HepG2 (cell line): ENCODE measurements at regions not wholly inside any gene's neighbourhood (a gene's known extent, or its start where the extent isn't known, plus 50 kb on each side); places are given as distances from the start of the nearest gene placed in this dataset.

Experiments used
- ATAC-seq: fragments of 200-7000 bp; cut with Tn5 transposase; 3 replicates; pipeline ENCODE4 v1.9.1; 2020; ENCODE audit warnings: mild to moderate bottlenecking, moderate library complexity
- BruUV-seq: library from RNA; stranded (reverse); fragments of 400-500 nt; replicated peaks from 2 replicates; lab custom pipeline; 2021; lab: Mats Ljungman, UMichigan
- CTCF ChIA-PET: fragments of 300-600 bp; formaldehyde crosslinking; extraction: SDS; loops from one replicate; lab custom pipeline; 2021; ENCODE audit warnings: low total read pairs, inconsistent platforms, low intra/inter-chr PET ratio; lab: Yijun Ruan, JAX
- POLR2A ChIA-PET: fragments of 350-600 bp; sonication (Branson Sonifier 250); formaldehyde crosslinking; loops from one replicate; lab custom pipeline; 2020; ENCODE audit warnings: antibody characterized with exemption, inconsistent platforms; lab: Yijun Ruan, JAX
- DNase-seq: peaks from one replicate; pipeline ENCODE4 v3.0.0-alpha.2; 2015; ENCODE audit warnings: low spot score
- FAIRE-seq: peaks from 3 replicates; lab custom pipeline; 2011; peaks lifted over from hg19 to GRCh38; lab: Jason Lieb, UNC
- H2AFZ ChIP-seq: one replicate; pipeline ENCODE4 v1.6.1; 2011; ENCODE audit warnings: low read length, inconsistent platforms
- H3K27ac ChIP-seq: fragments of 300-600 bp; 3 replicates; pipeline ENCODE4 v1.8.0; 2011; ENCODE audit warnings: mixed run types, mild to moderate bottlenecking, mixed read lengths, low read length, inconsistent platforms; ENCODE audit not compliant: insufficient read depth; ENCODE audit errors: extremely low read length
- H3K27me3 ChIP-seq, 2 experiments: fragments of 200-600 bp in 1 of 2; 2 replicates in 1 of 2; 3 replicates in 1 of 2; pipeline versions ENCODE4 v1.6.0 to v1.8.0; 2011; ENCODE audit warnings: low read length in 2 of 2, mild to moderate bottlenecking in 2 of 2, moderate library complexity in 2 of 2, inconsistent platforms in 1 of 2; ENCODE audit not compliant: insufficient read depth in 2 of 2, control insufficient read depth in 1 of 2
- H3K36me3 ChIP-seq, 2 experiments: fragments of 200-600 bp in 1 of 2; replicated peaks in 1 of 2; 2 replicates in 1 of 2; 3 replicates in 1 of 2; pipeline versions ENCODE4 v1.5.1 to v1.8.0; 2011; ENCODE audit warnings: low read length in 2 of 2, inconsistent platforms in 1 of 2; ENCODE audit not compliant: insufficient read depth in 2 of 2, control insufficient read depth in 1 of 2
- H3K4me1 ChIP-seq: 2 replicates; pipeline ENCODE4 v1.5.1; 2012; ENCODE audit warnings: low read length, inconsistent platforms; ENCODE audit not compliant: insufficient read depth
- H3K4me2 ChIP-seq: 2 replicates; pipeline ENCODE4 v1.6.0; 2011; ENCODE audit warnings: low read depth, low read length, inconsistent platforms
- H3K4me3 ChIP-seq, 3 experiments: fragments of 200-600 bp in 1 of 3; sonication (generic), shearing (Covaris generic) in 1 of 3; replicated peaks in 1 of 3; 2 replicates each; pipeline ENCODE4 v1.5.1; 2011 to 2016; ENCODE audit warnings: low read length in 3 of 3, inconsistent platforms in 2 of 3, low read depth in 2 of 3, mild to moderate bottlenecking in 2 of 3, control low read depth in 1 of 3, mixed read lengths in 1 of 3; ENCODE audit not compliant: insufficient read depth in 1 of 3
- H3K79me2 ChIP-seq: one replicate; pipeline ENCODE4 v1.6.1; 2011; ENCODE audit warnings: low read length, inconsistent platforms; ENCODE audit not compliant: insufficient read depth
- H3K9ac ChIP-seq: 2 replicates; pipeline ENCODE4 v1.6.0; 2011; ENCODE audit warnings: mild to moderate bottlenecking, low read depth, low read length, inconsistent platforms; ENCODE audit not compliant: insufficient read depth
- H3K9me3 ChIP-seq: 2 replicates; pipeline ENCODE4 v1.5.1; 2012; ENCODE audit warnings: mild to moderate bottlenecking, low read length
- H4K20me1 ChIP-seq: 2 replicates; pipeline ENCODE4 v1.6.0; 2011; ENCODE audit warnings: inconsistent platforms, mild to moderate bottlenecking, low read length, moderate library complexity; ENCODE audit not compliant: insufficient read depth
- DZIP1 ChIP-seq: sonication (generic); formaldehyde crosslinking; IDR thresholded peaks from 2 replicates; pipeline ENCODE4 v1.5.0; 2020; ENCODE audit warnings: mild to moderate bottlenecking, missing genetic modification reagents
- MATR3 ChIP-seq: sonication (generic); formaldehyde crosslinking; IDR thresholded peaks from 2 replicates; pipeline ENCODE4 v1.4.0; 2020; ENCODE audit warnings: missing genetic modification reagents
- NBN ChIP-seq: fragments of 450-650 bp; conservative IDR thresholded peaks from 2 replicates; pipeline ENCODE4 v1.6.1; 2017
- RARA ChIP-seq: IDR thresholded peaks from 2 replicates; pipeline ENCODE4 v1.6.1; 2016; ENCODE audit warnings: missing genetic modification reagents, missing compliant biosample characterization
- SPEN ChIP-seq: sonication (generic); formaldehyde crosslinking; IDR thresholded peaks from 2 replicates; pipeline ENCODE4 v1.5.1; 2020; ENCODE audit warnings: low read depth, mild to moderate bottlenecking, missing genetic modification reagents
- ZKSCAN5 ChIP-seq: sonication (generic); formaldehyde crosslinking; IDR thresholded peaks from 2 replicates; pipeline ENCODE4 v1.5.1; 2020; ENCODE audit warnings: mild to moderate bottlenecking, missing genetic modification reagents
- ZNF552 ChIP-seq: sonication (generic); formaldehyde crosslinking; IDR thresholded peaks from 2 replicates; pipeline ENCODE4 v1.9.0; 2022; ENCODE audit warnings: missing genetic modification reagents, mild to moderate bottlenecking, borderline replicate concordance
- ZNF879 ChIP-seq: sonication (generic); formaldehyde crosslinking; IDR thresholded peaks from 2 replicates; pipeline ENCODE4 v1.8.1; 2023; ENCODE audit warnings: missing genetic modification reagents
- WGBS: methylation state at CpG from one replicate; pipeline ENCODE4 v1.1.6; 2017; ENCODE audit warnings: low lambda C conversion rate; 5-methylcytosine and 5-hydroxymethylcytosine counted together
- in situ Hi-C: cut with HindIII; loops from 2 replicates; pipeline ENCODE4 v1.10.0; 2017; ENCODE audit warnings: low pct_unique_long_range_greater_than_20kb; ENCODE audit not compliant: extremely low pct_ligation_motif_present
- intact Hi-C: fragments of 100-400 bp; cut with micrococcal nuclease; formaldehyde crosslinking; loops from one replicate; pipeline ENCODE4 v1.10.0; 2022; ENCODE audit not compliant: unreplicated experiment
- TF ChIP-seq, protein P1 (sequence below), 2 experiments: sonication (generic) in 1 of 2; formaldehyde crosslinking in 1 of 2; IDR thresholded peaks; 2 replicates each; pipeline versions ENCODE4 v1.4.0 to v1.6.1; 2018 to 2020; ENCODE audit warnings: missing genetic modification reagents in 2 of 2, borderline replicate concordance in 1 of 2, low read depth in 1 of 2, mild to moderate bottlenecking in 1 of 2, missing biosample characterization in 1 of 2
- TF ChIP-seq, protein P2 (sequence below): sonication (generic); formaldehyde crosslinking; IDR thresholded peaks from 2 replicates; pipeline ENCODE4 v1.5.1; 2020; ENCODE audit warnings: mild to moderate bottlenecking, missing genetic modification reagents, borderline replicate concordance
- TF ChIP-seq, protein P3 (sequence below): sonication (generic); formaldehyde crosslinking; IDR thresholded peaks from 2 replicates; pipeline ENCODE4 v1.5.0; 2020; ENCODE audit warnings: missing genetic modification reagents

GRCh38 chr2:138207074-138207930 lies 243.0 kb downstream of the HNMT start:
- Histone ChIP-seq H3K27me3 (no peaks in the 10 kb centered on the region), H3K9ac (no peak overlapping the region), H4K20me1 (no peaks in the 10 kb centered on the region), H3K79me2 (no peaks in the 10 kb centered on the region), H3K4me2 (no peak overlapping the region), H3K4me1 (no peaks in the 10 kb centered on the region), H2AFZ (no peak overlapping the region), H3K9me3 (no peaks in the 10 kb centered on the region; the same call in 1 of the 2 replicates), H3K27ac (no peak overlapping the region), H3K36me3 (no peaks in the 10 kb centered on the region), H3K4me3 (no peak overlapping the region)
- FAIRE-seq (no peak), DNase-seq (no peak), ATAC-seq (no peak)
- in situ Hi-C loops: no loop called here
- intact Hi-C loops: no loop called here
- POLR2A ChIA-PET: no interaction called here
- no TSS peak for BruUV-seq
- CTCF ChIA-PET: no interaction called here
- 93% methylated on average over 3 of the region's 3 CpGs for WGBS
- TF ChIP-seq RARA (no peak), NBN (no peak), ZKSCAN5 (no peak), ZNF879 (CRISPR knock-in tag) (no peak), DZIP1 (CRISPR knock-in tag) (no peak), SPEN (CRISPR knock-in tag) (no peak), ZNF552 (CRISPR knock-in tag) (no peak), MATR3 (CRISPR knock-in tag) (no peak)
- TF ChIP-seq, protein P1, sequence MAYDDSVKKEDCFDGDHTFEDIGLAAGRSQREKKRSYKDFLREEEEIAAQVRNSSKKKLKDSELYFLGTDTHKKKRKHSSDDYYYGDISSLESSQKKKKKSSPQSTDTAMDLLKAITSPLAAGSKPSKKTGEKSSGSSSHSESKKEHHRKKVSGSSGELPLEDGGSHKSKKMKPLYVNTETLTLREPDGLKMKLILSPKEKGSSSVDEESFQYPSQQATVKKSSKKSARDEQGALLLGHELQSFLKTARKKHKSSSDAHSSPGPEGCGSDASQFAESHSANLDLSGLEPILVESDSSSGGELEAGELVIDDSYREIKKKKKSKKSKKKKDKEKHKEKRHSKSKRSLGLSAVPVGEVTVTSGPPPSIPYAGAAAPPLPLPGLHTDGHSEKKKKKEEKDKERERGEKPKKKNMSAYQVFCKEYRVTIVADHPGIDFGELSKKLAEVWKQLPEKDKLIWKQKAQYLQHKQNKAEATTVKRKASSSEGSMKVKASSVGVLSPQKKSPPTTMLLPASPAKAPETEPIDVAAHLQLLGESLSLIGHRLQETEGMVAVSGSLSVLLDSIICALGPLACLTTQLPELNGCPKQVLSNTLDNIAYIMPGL (CRISPR knock-in tag; IDR thresholded peaks at IDR 0.05; ENCODE audit: borderline replicate concordance in 1 of 2, low read depth in 1 of 2): no peak
- TF ChIP-seq, protein P2, sequence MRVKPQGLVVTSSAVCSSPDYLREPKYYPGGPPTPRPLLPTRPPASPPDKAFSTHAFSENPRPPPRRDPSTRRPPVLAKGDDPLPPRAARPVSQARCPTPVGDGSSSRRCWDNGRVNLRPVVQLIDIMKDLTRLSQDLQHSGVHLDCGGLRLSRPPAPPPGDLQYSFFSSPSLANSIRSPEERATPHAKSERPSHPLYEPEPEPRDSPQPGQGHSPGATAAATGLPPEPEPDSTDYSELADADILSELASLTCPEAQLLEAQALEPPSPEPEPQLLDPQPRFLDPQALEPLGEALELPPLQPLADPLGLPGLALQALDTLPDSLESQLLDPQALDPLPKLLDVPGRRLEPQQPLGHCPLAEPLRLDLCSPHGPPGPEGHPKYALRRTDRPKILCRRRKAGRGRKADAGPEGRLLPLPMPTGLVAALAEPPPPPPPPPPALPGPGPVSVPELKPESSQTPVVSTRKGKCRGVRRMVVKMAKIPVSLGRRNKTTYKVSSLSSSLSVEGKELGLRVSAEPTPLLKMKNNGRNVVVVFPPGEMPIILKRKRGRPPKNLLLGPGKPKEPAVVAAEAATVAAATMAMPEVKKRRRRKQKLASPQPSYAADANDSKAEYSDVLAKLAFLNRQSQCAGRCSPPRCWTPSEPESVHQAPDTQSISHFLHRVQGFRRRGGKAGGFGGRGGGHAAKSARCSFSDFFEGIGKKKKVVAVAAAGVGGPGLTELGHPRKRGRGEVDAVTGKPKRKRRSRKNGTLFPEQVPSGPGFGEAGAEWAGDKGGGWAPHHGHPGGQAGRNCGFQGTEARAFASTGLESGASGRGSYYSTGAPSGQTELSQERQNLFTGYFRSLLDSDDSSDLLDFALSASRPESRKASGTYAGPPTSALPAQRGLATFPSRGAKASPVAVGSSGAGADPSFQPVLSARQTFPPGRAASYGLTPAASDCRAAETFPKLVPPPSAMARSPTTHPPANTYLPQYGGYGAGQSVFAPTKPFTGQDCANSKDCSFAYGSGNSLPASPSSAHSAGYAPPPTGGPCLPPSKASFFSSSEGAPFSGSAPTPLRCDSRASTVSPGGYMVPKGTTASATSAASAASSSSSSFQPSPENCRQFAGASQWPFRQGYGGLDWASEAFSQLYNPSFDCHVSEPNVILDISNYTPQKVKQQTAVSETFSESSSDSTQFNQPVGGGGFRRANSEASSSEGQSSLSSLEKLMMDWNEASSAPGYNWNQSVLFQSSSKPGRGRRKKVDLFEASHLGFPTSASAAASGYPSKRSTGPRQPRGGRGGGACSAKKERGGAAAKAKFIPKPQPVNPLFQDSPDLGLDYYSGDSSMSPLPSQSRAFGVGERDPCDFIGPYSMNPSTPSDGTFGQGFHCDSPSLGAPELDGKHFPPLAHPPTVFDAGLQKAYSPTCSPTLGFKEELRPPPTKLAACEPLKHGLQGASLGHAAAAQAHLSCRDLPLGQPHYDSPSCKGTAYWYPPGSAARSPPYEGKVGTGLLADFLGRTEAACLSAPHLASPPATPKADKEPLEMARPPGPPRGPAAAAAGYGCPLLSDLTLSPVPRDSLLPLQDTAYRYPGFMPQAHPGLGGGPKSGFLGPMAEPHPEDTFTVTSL (CRISPR knock-in tag): no peak
- TF ChIP-seq, protein P3, sequence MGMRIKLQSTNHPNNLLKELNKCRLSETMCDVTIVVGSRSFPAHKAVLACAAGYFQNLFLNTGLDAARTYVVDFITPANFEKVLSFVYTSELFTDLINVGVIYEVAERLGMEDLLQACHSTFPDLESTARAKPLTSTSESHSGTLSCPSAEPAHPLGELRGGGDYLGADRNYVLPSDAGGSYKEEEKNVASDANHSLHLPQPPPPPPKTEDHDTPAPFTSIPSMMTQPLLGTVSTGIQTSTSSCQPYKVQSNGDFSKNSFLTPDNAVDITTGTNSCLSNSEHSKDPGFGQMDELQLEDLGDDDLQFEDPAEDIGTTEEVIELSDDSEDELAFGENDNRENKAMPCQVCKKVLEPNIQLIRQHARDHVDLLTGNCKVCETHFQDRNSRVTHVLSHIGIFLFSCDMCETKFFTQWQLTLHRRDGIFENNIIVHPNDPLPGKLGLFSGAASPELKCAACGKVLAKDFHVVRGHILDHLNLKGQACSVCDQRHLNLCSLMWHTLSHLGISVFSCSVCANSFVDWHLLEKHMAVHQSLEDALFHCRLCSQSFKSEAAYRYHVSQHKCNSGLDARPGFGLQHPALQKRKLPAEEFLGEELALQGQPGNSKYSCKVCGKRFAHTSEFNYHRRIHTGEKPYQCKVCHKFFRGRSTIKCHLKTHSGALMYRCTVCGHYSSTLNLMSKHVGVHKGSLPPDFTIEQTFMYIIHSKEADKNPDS: no peak
